ENCODE measurements at regions not wholly inside any gene's neighbourhood (a gene's known extent, or its start where the extent isn't known, plus 50 kb on each side); places are given as distances from the start of the nearest gene placed in this dataset.

- Histone ChIP-seq H3K27ac (ENCODE audit: insufficient read depth, low read length) (no peak overlapping the region), H3K4me3 (ENCODE audit: insufficient read depth, low read depth, low read length) (no peak overlapping the region), H3K23ac (ENCODE audit: low read depth, low read length) (no peak overlapping the region), H4K5ac (ENCODE audit: low read depth, low read length) (no peak overlapping the region), H3K4me1 (ENCODE audit: control insufficient read depth, insufficient read depth, low read length) (peaks cover 3% of the 10 kb centered on the region; the same call in 1 of the 2 replicates), H3K9ac (ENCODE audit: low read depth, low read length) (no peak overlapping the region), H4K20me1 (ENCODE audit: insufficient read depth, low read length) (no peaks in the 10 kb centered on the region), H3K56ac (ENCODE audit: extremely low read depth, insufficient read depth, low read length) (no peak overlapping the region), H2AK9ac (replicated peaks; ENCODE audit: low read depth, low read length, poor library complexity) (no peak overlapping the region), H3K18ac (ENCODE audit: low read depth, low read length) (no peak overlapping the region), H4K8ac (ENCODE audit: low read depth in 2 of 2, low read length in 2 of 2) (no peak overlapping the region), H3K27me3 (ENCODE audit: control insufficient read depth, insufficient read depth, low read length) (no peaks in the 10 kb centered on the region), H3K4ac (ENCODE audit: low read depth, low read length) (no peak overlapping the region), H2BK120ac (ENCODE audit: low read depth, low read length) (no peak overlapping the region), H3K79me1 (ENCODE audit: low read depth in 1 of 2, low read length in 2 of 2) (no peaks in the 10 kb centered on the region), H2BK15ac (ENCODE audit: low read depth, low read length) (no peak overlapping the region), H4K91ac (ENCODE audit: insufficient read depth, low read depth, low read length) (no peak overlapping the region), H3K9me3 (ENCODE audit: control insufficient read depth, insufficient read depth, low read length) (no peaks in the 10 kb centered on the region), H3K9me1 (ENCODE audit: insufficient read depth, low read length) (no peaks in the 10 kb centered on the region), H2BK5ac (ENCODE audit: low read depth, low read length, poor library complexity, severe bottlenecking) (no peak overlapping the region), H2AK5ac (ENCODE audit: low read depth, low read length) (no peak overlapping the region), H2AFZ (replicated peaks; ENCODE audit: low read length, poor library complexity) (no peak overlapping the region), H3K36me3 (ENCODE audit: control insufficient read depth, insufficient read depth, low read length) (no peaks in the 10 kb centered on the region), H3K4me2 (ENCODE audit: low read depth, low read length) (no peak overlapping the region), H3K14ac (replicated peaks; ENCODE audit: low read depth, low read length) (no peak overlapping the region), H2BK20ac (ENCODE audit: low read depth, low read length) (no peak overlapping the region)
- no TSS peak for BruUV-seq (replicated peaks)
- intact Hi-C loops (cut with micrococcal nuclease) (no loop called here), in situ Hi-C loops (cut with MboI; ENCODE audit: low sequenced_read_pairs) (no loop called here), dilution Hi-C loops (cut with HindIII; ENCODE audit: low sequenced_read_pairs, unreplicated experiment) (no loop called here)
- CTCF ChIA-PET, result interaction anchor here (1.0 to 1.2 kb wide), 2 partner anchors 15 to 75 kb away, joined by 3 to 4 read pairs; no protein-coding TSS in a partner anchor
- no peak for DNase-seq
- POLR2A ChIA-PET (ENCODE audit: unreplicated experiment), result no interaction called here
- no CpG with 5 or more reads among the region's 2 CpGs for WGBS, 2 experiments (ENCODE audit: extremely low coverage in 2 of 2, insufficient read length in 1 of 2)
- ATAC-seq (ENCODE audit: low read depth), result no peak
- TF ChIP-seq CEBPB (IDR thresholded peaks at IDR 0.05; ENCODE audit: low read depth, low read length) (no peak), POLR2A (IDR thresholded peaks at IDR 0.05; ENCODE audit: low read depth, low read length) (no peak), MXI1 (IDR thresholded peaks at IDR 0.05; ENCODE audit: borderline replicate concordance, low read depth, low read length) (no peak), RAD21 (IDR thresholded peaks at IDR 0.05; ENCODE audit: low read length) (no peak), MAFK (IDR thresholded peaks at IDR 0.05; ENCODE audit: low read depth, low read length) (no peak), FOS (IDR thresholded peaks at IDR 0.05; ENCODE audit: low read depth, low read length) (no peak), CHD1 (IDR thresholded peaks at IDR 0.05; ENCODE audit: low read depth, low read length) (no peak), ELK1 (IDR thresholded peaks at IDR 0.05; ENCODE audit: borderline replicate concordance, low read depth, low read length) (no peak), NFE2L2 (IDR thresholded peaks at IDR 0.05; ENCODE audit: low read depth, low read length) (no peak), CTCF (conservative IDR thresholded peaks at IDR 0.05; ENCODE audit: low read depth, low read length) (no peak), BHLHE40 (IDR thresholded peaks at IDR 0.05; ENCODE audit: low read depth, low read length) (no peak), RCOR1 (IDR thresholded peaks at IDR 0.05; ENCODE audit: insufficient replicate concordance, low read length) (no peak), SMC3 (IDR thresholded peaks at IDR 0.05; ENCODE audit: low read depth, low read length) (no peak), RFX5 (IDR thresholded peaks at IDR 0.05; ENCODE audit: low read depth, low read length) (no peak), MAZ (IDR thresholded peaks at IDR 0.05; ENCODE audit: borderline replicate concordance, low read depth, low read length) (no peak)
- TF ChIP-seq, protein P1, sequence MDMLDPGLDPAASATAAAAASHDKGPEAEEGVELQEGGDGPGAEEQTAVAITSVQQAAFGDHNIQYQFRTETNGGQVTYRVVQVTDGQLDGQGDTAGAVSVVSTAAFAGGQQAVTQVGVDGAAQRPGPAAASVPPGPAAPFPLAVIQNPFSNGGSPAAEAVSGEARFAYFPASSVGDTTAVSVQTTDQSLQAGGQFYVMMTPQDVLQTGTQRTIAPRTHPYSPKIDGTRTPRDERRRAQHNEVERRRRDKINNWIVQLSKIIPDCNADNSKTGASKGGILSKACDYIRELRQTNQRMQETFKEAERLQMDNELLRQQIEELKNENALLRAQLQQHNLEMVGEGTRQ (IDR thresholded peaks at IDR 0.05; ENCODE audit: low read depth, low read length), result no peak
Measured at GRCh38 chr14:71780075-71780474, 152.2 kb upstream of the RGS6 start.
